DND-41 (cell line): ENCODE measurements at regions not wholly inside any gene's neighbourhood (a gene's known extent, or its start where the extent isn't known, plus 50 kb on each side); places are given as distances from the start of the nearest gene placed in this dataset.

Experiments used
- EZH2 ChIP-seq: IDR thresholded peaks from 3 replicates; pipeline ENCODE4 v1.6.1; 2012; ENCODE audit warnings: borderline replicate concordance, low read depth, mild to moderate bottlenecking, moderate library complexity, low read length, inconsistent platforms; ENCODE audit not compliant: severe bottlenecking
- TF ChIP-seq, protein P1 (sequence below): IDR thresholded peaks from 2 replicates; pipeline ENCODE4 v1.5.1; 2012; ENCODE audit warnings: borderline replicate concordance, low read length, moderate library complexity, mild to moderate bottlenecking; ENCODE audit not compliant: poor library complexity, severe bottlenecking; ENCODE audit errors: extremely low read depth

- TF ChIP-seq, protein P1, sequence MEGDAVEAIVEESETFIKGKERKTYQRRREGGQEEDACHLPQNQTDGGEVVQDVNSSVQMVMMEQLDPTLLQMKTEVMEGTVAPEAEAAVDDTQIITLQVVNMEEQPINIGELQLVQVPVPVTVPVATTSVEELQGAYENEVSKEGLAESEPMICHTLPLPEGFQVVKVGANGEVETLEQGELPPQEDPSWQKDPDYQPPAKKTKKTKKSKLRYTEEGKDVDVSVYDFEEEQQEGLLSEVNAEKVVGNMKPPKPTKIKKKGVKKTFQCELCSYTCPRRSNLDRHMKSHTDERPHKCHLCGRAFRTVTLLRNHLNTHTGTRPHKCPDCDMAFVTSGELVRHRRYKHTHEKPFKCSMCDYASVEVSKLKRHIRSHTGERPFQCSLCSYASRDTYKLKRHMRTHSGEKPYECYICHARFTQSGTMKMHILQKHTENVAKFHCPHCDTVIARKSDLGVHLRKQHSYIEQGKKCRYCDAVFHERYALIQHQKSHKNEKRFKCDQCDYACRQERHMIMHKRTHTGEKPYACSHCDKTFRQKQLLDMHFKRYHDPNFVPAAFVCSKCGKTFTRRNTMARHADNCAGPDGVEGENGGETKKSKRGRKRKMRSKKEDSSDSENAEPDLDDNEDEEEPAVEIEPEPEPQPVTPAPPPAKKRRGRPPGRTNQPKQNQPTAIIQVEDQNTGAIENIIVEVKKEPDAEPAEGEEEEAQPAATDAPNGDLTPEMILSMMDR: no peak
- TF ChIP-seq EZH2: no peak
Measured at GRCh38 chr18:72922895-72923294, 55.1 kb upstream of the NETO1 start.
